ENCODE measurements at regions not wholly inside any gene's neighbourhood (a gene's known extent, or its start where the extent isn't known, plus 50 kb on each side); places are given as distances from the start of the nearest gene placed in this dataset.

GRCh38 chr7:115869801-115870200 lies 160.8 kb downstream of the TFEC start:
- no peak for TF ChIP-seq TEAD1 (CRISPR knock-in tag; IDR thresholded peaks at IDR 0.05)
- TF ChIP-seq CTCF (IDR thresholded peaks at IDR 0.05 in 2 of 3, conservative IDR thresholded peaks at IDR 0.05 in 1 of 3; ENCODE audit: insufficient read depth in 2 of 3, low read depth in 1 of 3, low read length in 3 of 3): no peak
- no peak for TF ChIP-seq THRA (IDR thresholded peaks at IDR 0.05)
- TF ChIP-seq PRDM10 (IDR thresholded peaks at IDR 0.05; ENCODE audit: partially characterized antibody): no peak
- no peak for TF ChIP-seq SMAD3 (CRISPR knock-in tag; conservative IDR thresholded peaks at IDR 0.05)
- no peak for TF ChIP-seq GABPA (tag; conservative IDR thresholded peaks at IDR 0.05; ENCODE audit: low read depth)
- no peak for TF ChIP-seq U2AF1 (optimal IDR thresholded peaks at IDR 0.05; ENCODE audit: low read depth, low read length)
- no peak for TF ChIP-seq POLR2A (conservative IDR thresholded peaks at IDR 0.05)
- TF ChIP-seq ZNF354B (CRISPR knock-in tag; IDR thresholded peaks at IDR 0.05): no peak
- TF ChIP-seq SIN3A (IDR thresholded peaks at IDR 0.05; ENCODE audit: borderline replicate concordance in 2 of 2, control insufficient read depth in 1 of 2, low read depth in 2 of 2, low read length in 2 of 2): no peak
- TF ChIP-seq XRCC4 (IDR thresholded peaks at IDR 0.05; ENCODE audit: extremely low read depth, insufficient read depth, insufficient read length): no peak
- TF ChIP-seq ZNF133 (CRISPR knock-in tag; IDR thresholded peaks at IDR 0.05): no peak
- TF ChIP-seq CBX3 (IDR thresholded peaks at IDR 0.05; ENCODE audit: borderline replicate concordance in 1 of 2, low read length in 2 of 2): no peak
- TF ChIP-seq CBX5 (IDR thresholded peaks at IDR 0.05; ENCODE audit: borderline replicate concordance, low read depth): no peak
